ENCODE measurements at regions not wholly inside any gene's neighbourhood (a gene's known extent, or its start where the extent isn't known, plus 50 kb on each side); places are given as distances from the start of the nearest gene placed in this dataset.

GRCh38 chr5:29023541-29023940 is 1985.2 kb upstream of the CDH9 start:
- Histone ChIP-seq H3K4me1 (no peaks in the 10 kb centered on the region), H3K4me3 (no peak overlapping the region), H3K9me3 (no peaks in the 10 kb centered on the region), H3K27me3 (no peaks in the 10 kb centered on the region), H3K27ac (no peak overlapping the region), H3K36me3 (no peaks in the 10 kb centered on the region)
- no peak for DNase-seq (ENCODE audit: low spot score)
- no peak for TF ChIP-seq CTCF (IDR thresholded peaks at IDR 0.05)

- no peak for TF ChIP-seq CTCF (IDR thresholded peaks at IDR 0.05)
- no peak overlapping the region for H3K4me3 ChIP-seq
- H3K4me1 ChIP-seq: no peaks in the 10 kb centered on the region
- H3K27ac ChIP-seq: no peak overlapping the region
- H3K36me3 ChIP-seq: no peaks in the 10 kb centered on the region
- H3K27me3 ChIP-seq: no peaks in the 10 kb centered on the region
- DNase-seq (ENCODE audit: low spot score): no peak
- no peaks in the 10 kb centered on the region for H3K9me3 ChIP-seq
Measured at GRCh38 chr5:29017501-29017900, 1979.1 kb upstream of the CDH9 start.

- TF ChIP-seq CTCF (IDR thresholded peaks at IDR 0.05): no peak
- no peak for DNase-seq (ENCODE audit: low spot score)
- H3K9me3 ChIP-seq: no peaks in the 10 kb centered on the region
- no peak overlapping the region for H3K4me3 ChIP-seq
- H3K27ac ChIP-seq: no peak overlapping the region
- no peaks in the 10 kb centered on the region for H3K36me3 ChIP-seq
- H3K4me1 ChIP-seq: no peaks in the 10 kb centered on the region
- H3K27me3 ChIP-seq: no peaks in the 10 kb centered on the region
Measured at GRCh38 chr5:29016067-29016466, 1977.7 kb upstream of the CDH9 start.

- TF ChIP-seq CTCF (IDR thresholded peaks at IDR 0.05): no peak
Measured at GRCh38 chr5:29015523-29015922, 1977.1 kb upstream of the CDH9 start.

GRCh38 chr5:29005386-29005785 is 1967.0 kb upstream of the CDH9 start:
- Histone ChIP-seq H3K4me1 (no peaks in the 10 kb centered on the region), H3K9me3 (no peaks in the 10 kb centered on the region), H3K4me3 (no peak overlapping the region), H3K36me3 (no peaks in the 10 kb centered on the region), H3K27ac (no peak overlapping the region), H3K27me3 (no peaks in the 10 kb centered on the region)
- no peak for DNase-seq (ENCODE audit: low spot score)
- TF ChIP-seq CTCF (IDR thresholded peaks at IDR 0.05): no peak

More at GRCh38 chr5:29015523-29015922, 1977.1 kb upstream of the CDH9 start:
- no peak for DNase-seq (ENCODE audit: low spot score)
- no peak overlapping the region for H3K27ac ChIP-seq
- H3K9me3 ChIP-seq: no peaks in the 10 kb centered on the region
- no peak overlapping the region for H3K4me3 ChIP-seq
- H3K4me1 ChIP-seq: no peaks in the 10 kb centered on the region
- no peaks in the 10 kb centered on the region for H3K27me3 ChIP-seq
- no peaks in the 10 kb centered on the region for H3K36me3 ChIP-seq

- no peak overlapping the region for H3K4me3 ChIP-seq
- no peaks in the 10 kb centered on the region for H3K36me3 ChIP-seq
- DNase-seq (ENCODE audit: low spot score): no peak
- no peaks in the 10 kb centered on the region for H3K9me3 ChIP-seq
- H3K27ac ChIP-seq: no peak overlapping the region
- TF ChIP-seq CTCF (IDR thresholded peaks at IDR 0.05): no peak
- H3K4me1 ChIP-seq: no peaks in the 10 kb centered on the region
- no peaks in the 10 kb centered on the region for H3K27me3 ChIP-seq
Measured at GRCh38 chr5:29002481-29002880, 1964.1 kb upstream of the CDH9 start.
